Left renal pelvis (tissue), 4 donors: ENCODE measurements at regions not wholly inside any gene's neighbourhood (a gene's known extent, or its start where the extent isn't known, plus 50 kb on each side); places are given as distances from the start of the nearest gene placed in this dataset.
"Not testable (repeated sequence)": the region's sequence is repeated elsewhere in the genome, so short reads cannot be mapped to it uniquely, and the experiment has no call there.

ENCODE experiments used
- DNase-seq, 4 donors: peaks; one replicate each; pipeline ENCODE4 v3.0.0-alpha.2; 2013; ENCODE audit warnings: low read depth in 4 of 4, low spot score in 3 of 4

DNA sequence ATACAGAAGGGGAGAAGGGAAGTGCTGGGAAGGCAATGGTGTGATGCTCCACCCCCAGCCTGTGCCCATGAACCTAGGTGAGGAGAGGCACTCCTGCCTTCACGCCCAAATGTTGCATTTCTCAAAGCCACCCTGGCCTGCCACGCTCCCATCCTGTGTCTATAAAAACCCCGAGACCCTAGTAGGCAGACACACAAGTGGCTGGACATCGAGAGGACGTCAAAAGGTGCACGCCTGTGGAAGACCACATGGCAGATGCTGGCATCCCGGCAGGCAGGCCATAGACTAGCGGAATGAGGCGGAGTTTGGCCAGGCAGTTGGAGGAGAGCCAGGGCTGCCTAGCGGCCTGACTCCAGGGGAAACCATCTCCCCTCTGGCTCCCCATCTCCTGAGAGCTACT, 1168.5 kb upstream of the ADGRL2 start:
- no peak for DNase-seq

DNA sequence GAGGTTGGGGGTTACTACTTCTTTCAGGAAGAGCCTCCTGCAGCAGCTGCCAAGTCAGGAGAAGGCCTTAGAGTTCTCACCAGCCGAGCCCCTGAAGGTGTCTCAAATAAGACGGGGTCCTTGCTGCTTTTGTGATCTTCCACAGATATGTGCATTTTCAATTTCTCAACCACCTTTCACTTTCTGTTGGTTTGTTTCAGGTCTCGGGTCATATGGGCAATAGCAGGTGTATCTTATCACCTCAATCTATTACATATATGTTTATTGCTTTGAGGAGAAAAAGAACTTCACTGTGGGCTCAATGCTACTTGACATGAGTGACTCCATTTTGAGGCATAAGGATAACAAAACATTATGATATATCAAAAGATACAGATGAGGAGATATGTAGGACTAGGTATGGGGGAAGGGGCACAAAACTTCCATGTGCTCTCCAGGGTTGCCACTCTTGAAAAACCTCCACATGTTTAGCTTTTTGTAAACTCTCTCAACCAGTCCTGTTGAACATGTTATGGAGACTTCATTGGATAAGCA, 1171.4 kb upstream of the ADGRL2 start:
- DNase-seq: no peak

DNA sequence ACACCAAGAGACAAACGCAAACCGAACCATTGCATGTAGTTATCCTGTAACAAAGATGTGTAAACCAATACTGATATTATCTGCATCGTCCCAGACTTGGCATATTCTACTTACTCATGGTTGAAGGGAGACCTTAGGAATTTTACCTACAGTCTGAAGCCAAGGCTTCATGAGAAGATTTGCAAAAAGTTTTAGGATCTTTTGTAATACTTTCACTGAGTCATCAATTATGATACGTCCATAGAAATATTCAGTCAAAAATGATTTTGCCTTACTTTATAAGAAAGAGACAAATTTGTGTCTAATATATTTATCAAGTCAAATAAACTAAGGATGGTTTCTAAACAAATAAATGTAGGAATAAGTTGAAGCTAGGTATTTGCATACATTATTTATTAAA, 1176.1 kb upstream of the ADGRL2 start:
- no peak for DNase-seq

DNA sequence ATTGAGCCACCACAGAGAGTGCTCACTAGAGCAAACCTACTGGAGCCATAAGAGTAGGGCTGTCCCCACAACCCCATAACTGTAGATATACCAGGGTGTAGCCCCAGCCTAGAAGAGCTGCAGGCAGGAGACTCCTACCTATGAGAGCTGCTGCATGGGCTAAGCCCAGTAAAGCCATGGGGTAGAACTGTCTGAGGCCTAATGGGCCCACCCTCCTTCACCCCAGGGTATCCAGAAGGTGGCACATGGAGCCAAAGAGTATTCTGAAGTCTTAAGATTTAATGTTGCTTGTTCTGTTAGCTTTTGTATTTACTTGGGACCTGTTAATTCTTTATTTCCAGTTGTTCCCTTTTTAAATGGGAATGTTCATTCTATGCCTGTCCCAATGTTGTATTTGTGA, 1193.7 kb upstream of the ADGRL2 start:
- no peak for DNase-seq

DNA sequence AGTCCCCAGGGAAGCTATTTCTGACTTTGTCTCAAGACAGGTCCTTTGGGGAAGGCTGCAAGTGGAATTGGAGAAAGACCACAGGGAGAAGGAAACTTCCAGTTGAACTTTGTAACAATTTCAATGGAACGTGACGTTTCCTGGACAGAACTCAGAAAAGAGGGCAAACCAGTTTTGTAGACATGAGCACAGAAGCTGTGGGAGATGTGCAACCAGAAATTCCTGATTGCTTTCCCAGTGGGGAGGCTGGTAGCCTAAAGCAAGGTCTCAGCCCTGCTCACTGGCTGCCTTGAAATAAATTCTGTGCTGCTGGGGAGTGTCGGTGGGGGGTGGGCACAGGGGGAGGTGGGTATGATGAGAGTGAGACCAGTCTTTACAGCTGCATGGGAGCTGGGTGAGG, 1206.7 kb upstream of the ADGRL2 start:
- DNase-seq: no peak

DNA sequence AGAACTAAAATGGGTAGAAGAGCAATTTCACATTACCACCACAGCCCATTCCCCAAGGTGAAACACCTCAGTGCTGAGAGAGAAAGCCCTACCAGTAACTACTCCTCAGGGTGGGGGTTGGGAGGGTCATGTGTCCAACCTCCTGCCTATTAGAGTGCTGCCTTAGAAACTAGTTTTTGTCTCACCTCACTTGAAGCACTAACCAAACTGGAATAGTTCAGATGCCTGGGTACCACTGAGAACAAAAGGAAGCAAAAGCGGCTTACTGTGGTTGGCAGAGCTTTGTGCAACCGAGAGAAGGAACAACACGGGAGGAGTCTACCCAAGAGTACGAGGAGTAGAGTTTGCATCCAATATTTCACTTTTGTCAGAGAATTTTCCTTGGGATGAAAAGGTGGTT, 1207.5 kb upstream of the ADGRL2 start:
- no peak for DNase-seq

DNA sequence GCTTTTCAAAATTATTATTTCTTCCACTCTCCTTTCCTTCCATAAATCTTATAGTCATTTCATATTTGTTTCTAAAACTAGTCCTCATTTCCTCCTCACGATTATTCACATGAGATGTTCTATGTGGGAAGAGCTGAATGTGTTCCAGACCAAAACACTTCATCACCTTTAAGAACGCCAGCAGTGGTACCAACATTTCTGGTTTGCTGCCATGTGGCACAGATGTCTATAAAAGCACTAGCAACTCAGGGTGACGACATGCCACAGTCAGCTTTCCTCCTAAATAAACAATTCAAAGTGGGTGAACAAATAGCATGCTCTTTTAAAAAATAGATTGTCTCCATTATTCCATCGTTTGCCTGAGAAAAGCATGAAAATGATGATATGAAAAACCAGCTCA, 1217.8 kb upstream of the ADGRL2 start:
- DNase-seq: no peak

DNA sequence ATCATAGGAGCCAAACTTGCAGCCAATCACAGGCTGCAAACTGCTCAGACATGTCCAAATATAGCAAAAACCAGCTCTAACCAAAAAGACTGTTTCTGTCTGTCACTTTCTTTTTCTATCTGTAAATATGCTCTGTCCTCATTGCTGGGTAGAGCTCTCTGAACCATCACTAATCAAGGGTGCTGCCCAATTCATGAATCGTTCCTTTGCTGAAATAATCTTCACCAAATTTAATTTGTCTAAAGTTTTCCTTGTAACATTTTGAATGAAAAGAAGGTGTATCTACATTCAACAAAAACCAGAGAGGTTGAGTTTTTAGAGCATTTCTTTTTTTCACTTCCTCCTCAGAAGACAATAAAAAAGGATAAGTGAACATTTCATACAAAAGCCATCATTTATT, 1221.7 kb upstream of the ADGRL2 start:
- DNase-seq: no peak

DNA sequence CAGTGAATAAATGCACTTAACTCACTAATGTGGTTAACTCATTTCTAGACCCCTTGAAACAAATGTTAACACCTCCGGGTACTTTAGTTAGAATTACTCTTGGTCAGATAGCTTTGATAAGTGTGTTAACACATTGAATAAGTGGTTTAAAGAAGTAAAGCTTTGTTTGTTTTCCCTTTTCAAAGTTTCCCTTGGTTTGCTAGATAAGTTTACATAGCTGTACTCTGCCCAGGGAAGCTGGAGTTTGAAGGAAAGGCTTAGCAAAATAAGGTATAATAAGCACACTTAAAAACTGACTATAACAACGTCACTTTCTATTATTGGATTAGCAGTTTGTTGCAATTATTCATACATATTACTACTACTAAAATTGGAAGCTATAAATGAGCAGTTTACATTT, 1233.9 kb upstream of the ADGRL2 start:
- no peak for DNase-seq

DNA sequence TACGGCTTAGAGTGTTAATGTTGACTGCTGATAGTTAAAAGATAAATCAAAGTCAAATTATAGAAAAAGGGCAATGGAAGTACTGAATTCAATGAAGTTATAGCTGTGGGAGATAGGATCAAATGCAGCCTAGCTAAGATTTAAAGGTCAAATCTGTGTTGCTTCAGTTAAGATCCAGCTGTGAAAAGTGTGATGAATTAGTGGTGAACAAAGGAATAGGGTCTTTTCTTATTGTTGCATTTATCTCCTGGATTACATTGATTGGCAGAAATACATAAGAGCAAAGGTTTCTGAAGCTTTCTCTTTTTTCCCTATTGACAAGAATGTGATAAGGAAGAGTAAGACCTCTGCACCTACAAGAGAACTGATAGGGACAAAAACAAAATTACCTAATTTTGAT, 1234.6 kb upstream of the ADGRL2 start:
- DNase-seq: no peak

DNA sequence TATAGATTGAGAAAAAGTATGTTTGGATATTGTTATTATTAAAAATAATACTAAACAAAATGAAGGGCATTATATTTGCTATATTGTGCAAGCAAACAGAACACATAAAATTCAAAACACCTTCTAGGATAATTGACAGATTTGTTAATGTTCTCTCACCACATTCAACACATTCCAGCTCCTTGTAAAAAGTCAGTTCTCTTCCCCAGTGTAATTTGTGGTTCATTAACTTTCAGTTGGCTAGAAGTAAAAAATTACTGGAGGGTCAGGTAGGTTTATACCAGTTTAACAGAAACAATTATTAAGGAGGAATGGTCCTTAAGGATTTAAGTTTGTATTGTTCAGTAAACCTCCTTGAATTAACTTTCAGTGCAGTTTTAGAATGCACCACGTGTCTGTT, 1235.3 kb upstream of the ADGRL2 start:
- peak; percentile 8 to 22 (median 12) for DNase-seq

DNA sequence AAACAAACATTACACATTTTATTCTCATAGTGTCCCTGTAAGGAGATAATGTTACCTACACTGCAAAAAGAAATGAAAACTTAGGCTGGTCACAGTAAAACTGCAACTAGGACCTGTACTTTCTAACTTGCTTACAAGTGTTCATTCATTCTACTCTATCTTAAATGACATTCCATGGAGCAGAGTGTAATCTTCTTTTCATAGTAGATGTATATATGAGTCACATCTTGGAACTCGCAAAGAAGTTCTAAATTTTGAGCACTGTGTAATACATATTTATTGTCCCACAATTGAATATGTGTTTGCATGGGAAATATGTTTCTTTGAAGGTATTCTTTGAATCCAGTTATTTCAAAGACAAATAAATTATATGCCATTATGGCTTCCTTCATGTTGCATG, 1258.5 kb upstream of the ADGRL2 start:
- no peak for DNase-seq

DNA sequence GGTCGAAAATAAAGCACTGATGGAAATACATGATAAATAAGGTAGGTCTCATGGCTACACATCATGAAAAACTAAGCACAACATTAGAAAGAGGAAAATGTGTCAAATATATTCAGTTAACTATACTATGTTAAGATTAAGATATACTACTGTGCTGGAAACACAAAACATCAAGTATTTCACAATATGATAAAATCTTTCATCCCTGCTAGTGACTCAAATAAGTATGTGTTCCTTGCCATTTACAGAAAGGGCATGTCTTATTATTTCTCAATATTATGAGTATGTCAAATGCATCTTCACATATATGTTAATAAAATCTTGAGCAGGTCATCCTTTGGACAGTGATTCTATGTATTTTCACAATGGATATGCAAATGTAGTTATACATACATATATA, 1260.1 kb upstream of the ADGRL2 start:
- no peak for DNase-seq

DNA sequence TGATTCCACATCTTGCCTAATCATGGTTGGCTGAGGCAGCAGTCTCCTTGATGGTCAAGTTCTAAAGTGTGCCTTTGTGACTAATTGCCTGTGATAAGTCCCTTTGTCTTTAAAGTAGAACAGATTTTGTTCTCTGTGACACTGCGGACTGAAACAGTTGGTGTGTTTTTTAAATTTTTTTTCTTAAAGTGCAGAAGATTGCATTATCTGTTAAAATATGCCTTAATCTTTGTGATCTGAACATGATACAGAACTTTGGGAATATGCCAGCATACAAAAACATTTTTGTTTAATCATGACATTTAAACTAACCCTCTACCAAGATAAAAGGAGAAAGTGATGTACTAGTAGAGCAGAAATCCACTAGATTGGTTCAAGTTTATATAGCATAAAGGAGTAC, 1260.6 kb upstream of the ADGRL2 start:
- no peak for DNase-seq

DNA sequence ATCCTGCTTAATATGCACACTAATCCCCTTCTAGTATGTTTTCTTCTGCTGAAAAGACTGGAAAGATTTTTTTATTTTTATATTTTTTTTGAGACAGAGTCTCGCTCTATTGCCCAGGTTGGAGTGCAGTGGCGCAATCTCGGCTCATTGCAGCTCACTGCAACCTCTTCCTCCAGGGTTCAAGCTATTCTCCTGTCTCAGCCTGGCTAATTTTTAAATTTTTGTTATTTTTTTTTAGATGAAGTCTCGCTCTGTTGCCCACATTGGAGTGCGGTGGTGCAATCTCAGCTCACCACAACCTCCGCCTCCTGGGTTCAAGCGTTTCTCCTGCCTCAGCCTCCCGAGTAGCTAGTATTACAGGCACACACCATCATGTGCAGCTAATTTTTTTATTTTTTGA, 1261.4 kb upstream of the ADGRL2 start:
- not testable (repeated sequence) for DNase-seq

DNA sequence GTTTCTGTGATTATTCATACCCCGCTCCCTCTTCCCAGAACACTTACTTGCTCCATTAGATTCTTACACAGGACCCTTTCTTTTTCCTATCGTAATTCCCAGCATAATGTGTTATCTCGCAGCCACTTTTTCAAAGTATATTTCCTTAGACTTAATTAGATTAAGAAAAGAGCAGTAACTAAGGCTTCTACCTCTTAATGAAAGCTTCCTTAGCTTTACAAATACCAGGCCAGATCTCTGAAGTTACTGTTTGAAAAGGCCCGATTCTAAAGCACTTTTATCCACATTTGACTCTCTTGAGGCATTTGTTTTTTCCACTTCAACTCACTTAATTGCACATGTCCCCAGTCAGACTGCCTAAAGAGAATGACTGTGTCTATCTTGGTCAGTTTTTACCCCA, 1264.3 kb upstream of the ADGRL2 start:
- no peak for DNase-seq

DNA sequence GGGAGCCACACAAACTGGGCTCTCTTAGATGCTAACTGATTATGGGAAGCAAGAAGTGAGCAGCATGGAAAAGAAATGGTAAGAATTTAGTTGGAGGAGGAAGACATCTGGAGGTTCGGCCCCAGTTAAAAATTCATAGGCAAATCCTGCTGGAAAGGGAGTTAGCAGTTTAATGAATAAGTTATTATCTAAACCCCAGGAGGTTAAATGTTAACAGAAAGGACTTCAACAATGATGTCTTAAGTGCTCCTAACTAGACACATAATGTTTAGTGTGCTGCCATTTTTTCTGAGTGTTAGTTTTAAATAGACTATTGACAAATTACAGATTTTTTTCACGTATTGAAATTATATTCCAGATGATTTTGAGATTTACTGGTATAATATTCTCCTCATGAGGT, 1265.3 kb upstream of the ADGRL2 start:
- DNase-seq: no peak

DNA sequence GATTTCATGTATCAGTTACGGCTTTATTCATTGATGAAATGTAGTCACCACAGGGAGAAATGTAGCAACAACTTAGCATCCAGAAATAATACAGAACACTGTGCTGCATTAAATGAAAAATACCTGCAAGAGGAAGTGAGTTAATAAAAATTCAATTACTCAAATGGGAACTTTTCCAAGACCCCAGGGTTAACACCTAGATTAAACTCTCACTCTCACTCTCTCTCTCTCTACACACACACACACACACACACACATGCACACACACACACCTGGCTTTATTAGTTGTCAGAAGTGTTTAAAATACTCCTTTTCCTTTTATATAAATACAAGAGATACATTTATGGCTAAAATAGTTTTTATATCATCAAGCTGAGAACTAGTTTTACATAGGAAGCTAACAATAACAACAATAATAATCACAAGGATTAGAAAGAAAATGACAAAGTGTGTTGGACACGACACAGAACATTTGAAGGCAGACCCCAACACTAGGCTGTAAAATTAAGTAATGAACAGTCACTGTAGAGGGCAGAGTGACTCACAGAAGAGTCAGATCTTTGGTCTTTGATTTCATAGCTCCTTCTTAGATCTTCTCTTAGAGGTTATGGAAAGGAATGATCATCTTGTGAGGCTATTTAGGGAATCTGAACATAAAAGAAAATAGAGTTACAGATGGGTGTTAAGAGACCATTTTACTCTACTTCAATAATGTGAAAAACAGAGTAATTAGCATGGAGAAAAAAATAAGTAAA, 1266.0 kb upstream of the ADGRL2 start:
- DNase-seq: peak in 1 of 4 donors; percentile 21

DNA sequence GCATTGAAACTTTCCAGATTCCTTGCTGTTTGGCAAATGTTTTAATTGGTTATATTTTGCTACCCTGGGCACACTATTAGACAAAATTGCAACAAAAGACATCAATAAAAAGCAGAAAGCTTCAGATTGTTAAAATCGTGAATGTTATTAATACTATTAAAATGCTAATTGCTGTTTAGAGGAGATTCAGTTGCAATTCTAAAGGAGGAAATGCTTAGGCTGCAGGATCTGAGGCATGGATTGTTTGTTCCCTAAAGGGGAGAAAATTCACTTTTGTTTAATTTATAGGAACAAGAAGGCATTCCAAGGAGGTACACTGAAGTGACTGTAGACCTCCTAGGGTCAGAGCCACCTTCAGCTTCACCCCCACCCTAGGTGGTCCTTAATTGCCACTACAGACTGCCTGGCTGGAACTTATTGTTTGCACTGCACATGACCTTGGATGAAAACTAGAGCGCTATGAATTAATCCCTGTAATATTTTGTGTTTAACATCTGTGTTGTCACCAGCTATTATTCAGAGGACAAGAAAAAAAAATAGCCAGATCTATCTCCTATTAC, 1266.9 kb upstream of the ADGRL2 start:
- no peak for DNase-seq

DNA sequence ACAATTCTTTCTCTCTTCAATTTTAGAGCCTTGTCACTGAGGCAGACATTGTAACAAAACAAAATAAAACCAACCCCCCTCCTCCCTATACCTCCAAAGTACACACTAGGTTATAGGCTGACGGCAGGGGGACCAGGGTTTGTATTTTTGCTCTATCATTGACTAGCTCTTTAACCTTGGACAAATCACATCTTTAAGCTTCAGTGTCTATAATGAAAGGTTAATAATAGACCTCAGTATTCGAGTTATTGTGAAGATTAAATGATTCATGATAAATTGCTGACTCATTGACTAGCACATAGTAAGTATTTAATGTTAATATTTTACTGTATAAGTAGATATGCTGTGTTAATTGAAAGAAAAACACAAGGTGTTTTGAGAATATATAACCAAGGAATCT, 1267.6 kb upstream of the ADGRL2 start:
- no peak for DNase-seq

DNA sequence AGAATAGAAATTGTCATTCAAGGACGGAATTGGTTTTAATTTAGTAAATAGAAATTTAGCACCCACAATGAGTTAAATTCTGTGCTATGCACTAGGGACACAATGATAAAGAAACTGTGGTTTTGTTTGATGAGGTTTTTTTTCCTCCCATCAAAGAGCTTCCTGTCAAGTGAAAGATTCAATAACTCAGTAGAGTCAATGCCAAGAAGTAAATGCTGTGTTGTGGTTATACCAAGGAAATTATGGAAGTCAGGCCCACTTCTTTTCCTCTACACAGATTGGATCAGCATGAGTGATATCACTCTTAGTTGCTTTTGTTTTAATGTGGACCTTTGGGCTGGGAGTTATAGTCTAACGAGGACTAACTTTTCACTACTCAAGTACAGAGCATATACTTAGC, 1269.6 kb upstream of the ADGRL2 start:
- DNase-seq: no peak

DNA sequence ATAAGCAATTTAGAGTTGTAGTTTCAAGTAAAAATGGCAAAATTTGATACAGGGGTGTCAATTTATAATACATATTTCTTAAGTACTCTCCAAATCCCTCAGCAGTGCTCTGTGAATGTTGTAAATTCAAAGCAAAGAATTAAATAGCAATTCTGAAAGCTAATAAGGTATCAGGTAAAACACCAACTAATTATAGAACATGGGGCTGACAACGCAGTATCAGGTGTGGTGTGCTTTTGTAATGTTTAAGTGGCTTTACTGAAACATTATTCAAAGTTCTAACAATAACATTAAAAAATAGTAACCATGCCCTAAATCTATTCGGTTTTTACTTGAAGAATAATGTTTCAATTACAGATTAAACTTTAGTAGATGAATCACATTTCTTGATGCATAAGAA, 1271.2 kb upstream of the ADGRL2 start:
- no peak for DNase-seq

DNA sequence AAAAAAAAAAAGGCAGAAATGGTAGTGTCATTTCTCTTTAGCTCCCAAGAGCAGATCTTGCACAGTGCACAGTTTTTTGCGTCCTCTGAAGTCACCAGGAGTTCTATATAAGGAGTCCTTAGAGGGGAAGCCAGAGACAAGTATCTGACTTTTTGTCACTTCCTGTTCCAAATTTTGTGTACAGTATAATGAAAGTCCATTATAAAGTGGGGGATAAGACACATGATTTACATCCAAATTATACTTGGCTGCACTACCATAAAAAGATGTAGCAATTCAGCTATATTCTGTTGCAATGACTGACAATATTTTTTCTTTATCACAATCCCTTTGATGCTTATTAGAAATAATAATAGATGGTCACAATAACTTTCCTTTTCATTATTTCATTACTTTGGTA, 1276.9 kb upstream of the ADGRL2 start:
- no peak for DNase-seq
